ENCODE measurements at regions not wholly inside any gene's neighbourhood (a gene's known extent, or its start where the extent isn't known, plus 50 kb on each side); places are given as distances from the start of the nearest gene placed in this dataset.

- no peak for TF ChIP-seq CTCF (IDR thresholded peaks at IDR 0.05; ENCODE audit: low read depth, low read length, poor library complexity, severe bottlenecking)
- no peak for TF ChIP-seq EZH2phosphoT487 (IDR thresholded peaks at IDR 0.05; ENCODE audit: borderline replicate concordance, low read length)
Observed at GRCh38 chr7:159331462-159331861, 186.8 kb upstream of the VIPR2 start.

Data from DOHH2 (cell line).